Activated naive CD4-positive, alpha-beta T cell treated with Interleukin-2 at 50 U/mL for 16 hours (primary cell): ENCODE measurements at regions not wholly inside any gene's neighbourhood (a gene's known extent, or its start where the extent isn't known, plus 50 kb on each side); places are given as distances from the start of the nearest gene placed in this dataset.

ENCODE experiments used
- DNase-seq: peaks from one replicate; pipeline ENCODE4 v3.0.0-alpha.2; 2020

DNA sequence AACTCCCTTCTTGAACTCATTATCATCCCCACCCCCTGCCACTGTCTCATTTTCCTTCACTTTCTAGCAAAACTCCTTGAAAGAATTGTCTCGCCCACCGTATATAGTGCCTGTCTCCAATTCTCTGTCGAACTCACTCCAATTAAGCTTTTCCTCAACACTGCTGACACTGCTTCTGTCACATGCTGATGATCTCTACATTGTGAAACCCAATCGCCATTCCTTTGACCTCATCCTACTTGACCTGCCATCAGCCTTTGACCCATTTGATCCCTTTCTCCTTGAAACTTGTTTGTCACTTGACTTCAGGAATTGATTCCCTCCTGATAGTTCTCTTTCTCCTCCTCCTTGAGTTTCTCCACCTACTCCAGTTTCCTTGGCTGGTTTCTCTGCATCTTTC is 54.8 kb downstream of the CCDC71L start:
- DNase-seq = no peak

DNA sequence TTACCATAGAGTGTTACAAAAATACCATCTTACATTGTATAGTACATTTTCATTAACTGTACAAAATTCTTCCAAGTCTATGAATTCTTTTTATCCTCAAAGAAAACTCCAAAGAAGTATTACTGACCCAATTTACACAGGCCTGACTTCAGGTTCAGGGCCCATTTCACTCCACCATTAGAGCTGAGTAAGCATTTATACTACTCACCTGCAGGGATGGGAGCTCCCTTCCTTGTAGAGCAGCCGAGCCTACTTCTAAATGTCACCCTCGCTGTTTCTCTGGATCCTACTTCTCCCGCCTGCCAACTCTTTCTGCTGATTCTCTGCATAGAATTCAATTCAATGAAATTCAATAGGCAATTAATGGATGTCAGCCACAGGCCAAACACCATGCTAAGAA is 56.0 kb downstream of the CCDC71L start:
- no peak for DNase-seq

DNA sequence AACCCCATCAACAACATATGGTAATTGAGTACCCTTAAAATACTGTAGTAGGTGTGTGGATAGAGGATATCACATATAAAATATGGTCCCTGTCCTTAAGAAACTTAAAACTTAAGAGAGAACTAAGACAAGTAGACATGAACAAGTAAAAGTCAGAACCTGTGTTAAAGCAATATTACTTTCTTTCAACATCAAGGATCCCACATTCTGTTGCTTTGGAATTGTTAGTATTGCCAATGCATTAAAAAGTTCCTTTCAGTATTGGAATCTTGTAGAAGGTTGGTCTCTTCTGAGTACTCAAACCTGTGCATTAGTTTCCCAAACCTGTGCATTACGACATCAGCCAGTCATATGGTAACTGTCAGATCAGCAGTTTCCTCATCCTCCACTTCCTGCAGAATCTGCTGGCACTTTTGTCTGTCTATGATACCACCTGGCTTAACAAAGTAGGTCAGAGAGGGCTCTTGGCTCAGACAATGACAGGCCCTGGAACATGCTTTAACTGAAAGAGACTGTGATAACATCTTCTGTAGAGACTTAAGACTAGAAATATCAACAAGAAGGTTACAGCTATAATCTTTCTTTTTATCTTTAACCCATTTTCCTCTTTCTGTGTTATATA is 56.5 kb downstream of the CCDC71L start:
- peak; percentile 35 for DNase-seq

DNA sequence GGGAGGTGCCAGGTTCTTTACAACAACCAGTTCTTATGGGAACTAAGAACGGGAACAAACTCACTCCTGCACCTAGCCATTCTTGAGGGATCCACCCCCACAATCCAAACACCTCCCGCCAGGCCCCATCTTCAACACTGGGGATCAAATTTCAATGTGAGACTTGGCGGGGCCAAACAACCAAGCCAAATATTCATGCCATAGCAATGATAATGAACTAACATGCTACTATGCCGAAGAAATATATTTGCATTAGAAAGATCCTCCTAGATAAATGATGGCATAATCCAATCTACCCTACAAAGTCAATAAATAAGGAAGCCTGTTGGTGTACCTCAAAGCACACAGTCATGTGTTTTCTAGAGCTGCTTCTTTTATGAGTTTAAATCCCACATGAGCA is 57.6 kb downstream of the CCDC71L start:
- DNase-seq = no peak

DNA sequence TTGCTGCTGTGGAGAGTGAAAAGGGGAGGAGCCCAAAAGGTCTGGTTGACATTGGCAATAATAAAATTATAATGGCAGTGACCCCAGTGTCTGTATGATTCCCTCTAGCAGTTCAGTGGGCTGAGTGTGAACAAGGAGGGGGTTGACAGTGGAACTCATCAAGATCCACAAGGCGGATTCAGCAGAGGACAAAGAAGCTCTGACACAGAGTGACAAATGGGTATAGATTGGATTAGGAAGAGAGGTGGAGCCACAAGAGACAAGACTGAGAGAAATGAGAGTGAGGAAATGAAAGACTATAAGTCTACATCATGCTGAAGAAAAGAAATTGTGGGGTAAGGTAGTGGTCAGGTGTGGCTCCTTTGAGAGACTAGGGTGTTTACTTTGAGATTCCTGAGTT is 58.9 kb downstream of the CCDC71L start:
- DNase-seq = no peak

DNA sequence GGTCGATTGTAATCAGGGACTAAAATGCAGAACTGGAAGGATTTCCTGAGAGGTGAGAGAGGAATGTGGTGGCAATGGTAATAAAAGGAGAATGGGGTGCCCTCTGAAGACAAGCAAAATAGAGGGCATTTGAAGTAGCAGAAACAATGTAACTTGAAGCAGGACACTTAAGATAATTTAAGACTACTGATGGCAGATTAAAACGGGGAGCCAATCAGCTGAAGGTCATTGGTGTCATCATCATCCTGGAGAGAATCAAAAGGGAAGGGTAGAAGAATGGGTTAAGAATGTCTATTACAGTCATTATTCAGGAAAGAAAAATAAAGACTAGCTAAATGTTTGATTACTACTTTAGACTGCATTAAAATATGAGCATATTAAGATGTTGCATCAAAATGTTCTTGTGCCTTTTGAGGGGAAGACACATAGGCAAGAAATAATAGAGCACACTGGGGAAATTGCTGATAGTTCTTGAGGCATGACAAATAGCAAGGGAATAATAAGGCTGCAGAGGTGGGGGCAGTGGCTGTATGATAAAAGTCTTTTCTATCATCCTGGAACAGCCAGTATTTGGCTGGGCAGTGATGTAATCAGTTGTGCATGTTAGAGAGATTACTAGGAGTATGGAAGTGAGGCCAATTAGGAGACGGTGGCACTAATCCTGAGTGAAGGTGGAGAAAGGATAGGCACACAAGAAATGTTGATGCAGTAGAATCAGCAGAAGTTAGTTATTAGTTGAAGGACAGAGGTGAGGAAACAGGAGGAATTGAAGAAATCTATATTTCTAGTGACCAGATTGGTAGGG is 60.2 kb downstream of the CCDC71L start:
- no peak for DNase-seq

DNA sequence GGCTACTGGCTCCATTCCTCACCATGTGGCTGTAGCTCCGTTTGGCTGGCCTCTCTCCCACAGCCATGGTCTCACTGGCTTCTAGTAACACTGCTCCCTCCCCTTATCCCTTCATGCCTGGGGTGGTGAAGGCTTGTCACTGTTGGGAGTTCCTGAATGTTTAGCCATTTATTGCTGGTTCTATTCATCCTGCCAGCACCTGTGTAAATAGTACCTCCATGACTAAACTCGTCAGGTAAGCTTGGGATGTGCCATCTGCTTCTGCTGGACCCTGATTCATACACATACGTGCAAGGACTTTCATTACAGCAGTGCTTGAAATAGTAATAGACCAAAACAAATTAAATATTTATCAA is 61.6 kb downstream of the CCDC71L start:
- no peak for DNase-seq

DNA sequence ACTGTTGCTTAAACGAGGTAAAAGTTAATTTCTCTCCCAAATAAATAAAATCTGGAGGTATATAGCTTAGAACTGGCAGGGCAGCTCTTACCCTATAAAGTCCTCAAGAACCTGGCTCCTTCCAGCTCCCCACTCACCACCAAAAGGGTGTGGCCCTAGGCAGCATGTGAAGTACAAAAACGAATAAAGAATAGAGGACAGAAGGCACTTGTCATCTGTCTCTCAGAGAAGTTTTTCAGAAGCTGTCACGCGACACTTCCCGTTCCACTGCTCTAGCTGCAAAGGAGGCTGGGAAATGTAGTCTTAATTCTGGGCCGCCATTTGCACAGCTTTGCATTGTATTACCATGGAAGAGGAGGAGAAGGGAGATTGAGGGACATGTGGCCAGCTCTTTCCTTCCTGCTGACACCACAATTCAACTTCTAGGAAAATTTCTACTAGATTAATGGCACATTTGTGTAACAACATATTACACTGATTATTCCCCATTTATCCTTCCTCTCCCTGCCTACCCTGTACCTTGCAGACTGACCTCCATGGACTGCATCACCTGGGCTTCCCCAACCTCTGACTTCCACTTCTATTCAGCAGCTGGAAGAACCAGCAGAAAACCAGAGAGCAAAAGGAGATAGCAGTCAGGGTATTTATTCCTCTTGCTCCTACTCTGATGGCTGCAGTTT is 62.2 kb downstream of the CCDC71L start:
- peak; percentile 69 for DNase-seq

DNA sequence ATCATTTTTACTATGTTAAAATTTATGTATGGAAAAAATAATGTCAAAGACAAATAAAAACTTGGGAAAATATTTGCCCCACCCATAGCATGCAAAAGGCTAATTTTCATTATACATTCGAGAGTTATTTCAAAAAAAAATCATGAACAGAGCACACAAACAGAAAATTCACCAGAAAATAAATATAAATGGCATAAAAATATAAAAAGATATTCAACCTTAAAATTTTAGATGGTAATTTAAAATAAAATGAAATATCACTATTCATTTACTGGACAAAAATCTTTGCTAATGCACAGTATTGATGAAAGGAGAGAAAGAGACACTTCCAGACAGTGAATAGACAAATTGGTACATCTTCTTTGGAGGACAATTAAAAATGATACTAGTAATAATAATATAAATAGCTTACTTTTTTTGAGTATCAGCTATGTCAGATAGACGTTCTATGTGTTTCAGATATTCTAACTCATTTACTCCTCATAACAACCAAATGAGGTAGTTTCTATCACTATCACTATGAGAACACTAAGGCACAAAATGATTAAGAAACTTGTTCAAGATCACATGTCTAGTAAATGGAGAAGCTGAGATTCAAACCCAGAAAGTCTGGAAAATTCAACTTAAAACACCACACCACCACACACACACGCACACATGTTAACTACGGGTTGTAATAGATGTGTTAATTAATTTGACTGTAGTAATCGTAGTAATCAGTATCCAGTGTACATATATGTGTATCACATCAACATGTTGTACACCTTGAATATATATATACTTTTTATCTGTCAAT is 63.0 kb downstream of the CCDC71L start:
- DNase-seq = no peak

DNA sequence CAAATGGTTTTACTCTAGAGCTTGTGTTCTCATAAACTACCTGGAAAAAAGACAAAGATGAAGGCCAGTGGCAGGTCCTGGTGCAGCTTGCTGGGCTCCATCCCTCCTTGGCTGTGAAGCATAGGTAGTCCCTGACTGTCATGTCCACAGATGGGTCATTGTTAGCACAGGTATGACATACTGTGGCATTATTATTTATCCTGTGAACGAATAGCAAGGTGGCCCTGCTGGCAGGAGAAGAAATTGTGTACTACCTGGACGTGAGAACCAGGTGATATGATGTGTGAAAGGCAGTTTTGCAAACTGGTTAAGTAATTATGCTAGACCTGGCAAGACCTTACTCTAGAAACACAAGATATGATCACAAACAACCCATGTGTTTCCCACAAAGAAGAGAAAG is 63.9 kb downstream of the CCDC71L start:
- DNase-seq = no peak

DNA sequence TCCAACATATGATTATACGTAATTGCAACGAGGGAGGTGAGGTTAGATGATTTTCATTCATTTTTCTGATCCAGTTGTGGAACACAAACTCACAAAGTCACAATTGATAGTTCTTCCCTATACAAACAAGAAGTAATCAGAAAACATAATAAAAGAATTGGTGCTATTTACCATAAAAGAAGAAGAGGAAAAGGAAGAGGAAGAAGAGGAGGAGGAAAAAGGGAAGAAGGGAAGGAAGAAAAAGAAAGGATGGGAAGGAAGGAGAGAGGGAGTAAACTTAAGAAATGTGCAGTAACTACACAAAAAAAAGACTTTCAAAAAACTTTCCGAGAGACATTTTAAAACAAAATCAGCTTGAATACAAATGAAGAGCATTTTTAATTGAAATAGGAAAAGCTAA is 65.0 kb downstream of the CCDC71L start:
- DNase-seq = no peak

DNA sequence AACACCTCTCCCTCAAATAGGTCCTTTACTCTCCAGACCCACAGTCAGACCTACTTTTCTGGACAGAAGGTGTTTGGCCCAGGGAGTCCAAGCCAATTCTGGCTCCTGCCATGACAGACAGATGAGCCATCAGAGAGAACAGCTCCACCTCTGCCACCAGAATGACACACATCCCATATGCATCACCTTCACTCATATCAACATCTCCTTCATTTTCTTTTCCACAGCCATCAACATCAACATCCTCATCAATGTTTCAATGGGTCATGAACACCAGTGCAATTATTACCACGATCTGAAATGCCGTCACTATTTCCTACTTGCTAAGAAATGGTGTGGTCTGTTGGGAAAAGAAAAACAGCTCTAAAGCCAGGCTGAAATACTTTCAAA is 67.9 kb downstream of the CCDC71L start:
- no peak for DNase-seq

DNA sequence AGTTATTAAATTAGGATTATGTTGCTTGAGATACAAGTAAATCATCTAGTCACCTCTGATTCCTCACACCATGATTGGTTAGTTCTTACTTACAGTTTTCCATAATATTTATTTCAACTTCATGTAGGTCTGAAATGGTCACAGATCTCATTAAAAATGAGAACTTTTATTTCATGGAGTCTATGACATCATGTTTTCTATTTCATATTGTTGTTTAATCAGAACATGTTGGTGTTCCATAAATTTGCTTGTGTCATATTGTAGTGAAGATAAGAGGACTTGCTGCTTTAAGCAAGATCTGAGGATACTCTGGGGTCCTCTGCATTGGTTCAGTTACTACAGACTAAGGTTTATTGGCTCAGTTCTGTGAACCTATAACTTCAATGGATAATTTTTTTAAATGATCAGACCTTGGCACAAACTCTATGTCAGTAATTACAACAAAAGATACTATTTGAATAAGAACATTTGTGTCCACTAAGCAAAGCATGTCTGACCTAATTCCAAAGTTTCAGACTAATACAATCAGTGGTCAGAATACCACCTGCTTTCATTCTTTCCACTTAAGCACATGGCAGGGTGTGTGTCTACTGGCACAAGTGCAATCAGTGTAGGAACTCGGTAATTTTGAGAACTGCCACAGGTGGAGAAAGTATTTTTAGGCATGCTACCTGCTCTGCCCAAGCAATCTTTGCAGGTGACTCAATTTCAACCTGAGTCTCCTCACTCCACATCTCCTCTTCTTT is 68.5 kb downstream of the CCDC71L start:
- DNase-seq = no peak

DNA sequence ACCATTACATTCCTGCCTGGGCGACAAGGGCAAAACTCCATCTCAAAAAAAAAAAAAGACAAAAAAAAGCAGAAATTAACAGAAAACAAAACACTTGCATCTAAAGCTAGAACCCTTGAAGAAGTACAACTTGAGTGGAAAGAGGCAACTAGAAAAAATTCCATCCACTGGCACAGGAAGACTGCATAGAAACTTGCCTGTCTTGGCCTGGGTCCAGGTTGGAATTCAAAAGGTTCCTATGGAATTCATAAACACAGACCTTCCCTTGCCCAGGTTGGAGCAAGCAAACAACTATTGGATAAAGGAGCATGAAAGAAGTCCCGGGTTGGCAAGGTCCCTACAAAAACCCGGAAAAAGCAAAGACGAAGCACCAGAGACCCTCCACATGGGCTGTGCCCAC is 69.8 kb downstream of the CCDC71L start:
- DNase-seq = no peak

DNA sequence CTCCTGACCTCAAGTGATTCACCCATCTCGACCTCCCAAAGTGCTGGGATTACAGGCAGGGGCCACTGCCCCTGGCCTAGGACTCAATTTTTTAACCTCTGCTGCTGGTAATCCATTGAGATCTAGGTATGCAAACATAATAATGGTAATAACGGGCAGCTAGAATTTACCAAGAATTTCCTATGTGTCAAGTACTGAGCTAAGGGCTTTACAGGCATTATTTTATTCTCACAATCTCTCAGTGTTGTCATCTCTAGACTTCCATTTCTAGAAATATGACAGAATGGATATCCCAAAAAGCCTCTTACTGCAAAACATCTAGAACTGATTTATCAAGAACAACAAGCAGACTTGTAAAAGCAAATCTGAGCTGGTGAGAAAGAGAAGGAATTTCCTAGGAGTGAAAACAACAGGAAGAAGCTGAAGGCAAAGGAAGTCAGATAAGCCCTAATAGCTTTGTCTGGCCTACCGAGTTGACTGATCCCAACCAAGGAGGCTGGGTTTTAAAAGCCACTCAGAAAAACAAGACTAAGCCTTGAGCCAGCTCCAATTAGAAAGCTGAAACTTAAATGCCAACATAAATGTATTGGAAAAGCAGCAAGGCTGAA is 70.6 kb downstream of the CCDC71L start:
- DNase-seq = no peak

DNA sequence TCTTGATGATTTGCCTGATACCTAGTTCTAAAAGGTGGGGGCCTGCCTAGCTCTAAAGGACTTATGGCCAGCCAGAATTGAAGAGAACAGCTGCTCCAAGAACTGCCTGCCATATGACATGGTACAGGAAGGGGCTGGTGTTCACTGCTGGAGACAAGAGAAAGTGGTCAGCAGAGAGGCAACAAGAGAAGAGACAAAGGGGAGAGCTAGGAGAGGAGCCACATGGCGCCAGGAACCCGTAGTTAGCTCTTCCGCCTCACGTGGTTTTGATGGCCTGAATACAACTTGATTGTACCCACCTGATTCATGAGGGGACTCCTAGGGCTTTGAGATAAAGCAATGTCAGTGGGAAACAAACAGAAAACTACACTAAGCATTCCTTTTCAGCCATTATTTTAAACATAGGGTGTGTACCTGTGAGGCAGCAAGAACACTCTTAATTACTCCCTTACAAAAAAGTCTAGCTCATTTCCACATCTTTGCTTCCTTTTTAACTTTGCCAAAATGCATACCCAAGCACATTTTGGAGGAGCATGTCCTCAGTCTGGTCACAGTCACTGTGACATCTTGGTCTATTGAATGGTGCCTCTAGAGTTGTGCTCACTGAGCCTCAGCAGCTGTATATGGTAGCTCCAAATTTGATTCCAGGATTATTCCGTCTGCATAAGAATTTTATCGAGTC is 71.6 kb downstream of the CCDC71L start:
- no peak for DNase-seq

DNA sequence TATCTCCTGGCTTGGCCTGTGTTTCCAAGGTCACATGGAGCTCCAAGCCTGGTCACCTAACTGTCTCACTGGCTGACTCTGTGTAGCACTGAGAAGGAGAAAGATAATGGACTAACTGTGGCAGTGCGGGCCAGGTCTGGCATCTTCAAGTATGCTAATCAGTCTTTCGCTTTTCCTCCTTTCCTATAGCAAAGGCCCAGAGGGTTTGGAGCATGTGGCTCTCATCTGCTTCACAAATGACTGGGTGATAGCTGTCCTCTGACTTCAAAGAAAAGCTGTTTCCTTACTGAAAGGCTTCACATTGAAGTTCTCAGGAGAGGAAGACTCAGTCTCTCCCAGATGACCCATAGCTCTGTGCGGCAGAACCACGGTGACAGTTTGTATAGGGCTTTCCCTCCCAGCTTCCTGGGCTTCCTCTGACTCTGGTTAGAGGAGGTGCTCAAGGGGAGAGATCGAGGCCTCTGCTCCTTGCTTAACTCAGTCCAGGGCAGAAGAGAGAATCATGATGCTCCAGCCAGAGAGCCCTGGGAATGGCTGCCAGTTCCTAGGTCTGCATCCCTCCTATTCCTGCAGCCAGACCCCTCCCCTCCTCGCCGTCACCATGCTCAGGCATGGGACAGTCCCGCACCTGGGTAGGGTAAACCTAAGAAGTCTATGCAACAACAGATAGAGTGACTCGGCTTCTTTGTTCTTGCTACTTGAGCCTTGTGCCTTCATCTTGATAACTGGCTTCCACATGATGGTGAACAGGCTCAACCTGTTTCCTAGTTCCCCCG is 72.3 kb downstream of the CCDC71L start:
- no peak for DNase-seq

DNA sequence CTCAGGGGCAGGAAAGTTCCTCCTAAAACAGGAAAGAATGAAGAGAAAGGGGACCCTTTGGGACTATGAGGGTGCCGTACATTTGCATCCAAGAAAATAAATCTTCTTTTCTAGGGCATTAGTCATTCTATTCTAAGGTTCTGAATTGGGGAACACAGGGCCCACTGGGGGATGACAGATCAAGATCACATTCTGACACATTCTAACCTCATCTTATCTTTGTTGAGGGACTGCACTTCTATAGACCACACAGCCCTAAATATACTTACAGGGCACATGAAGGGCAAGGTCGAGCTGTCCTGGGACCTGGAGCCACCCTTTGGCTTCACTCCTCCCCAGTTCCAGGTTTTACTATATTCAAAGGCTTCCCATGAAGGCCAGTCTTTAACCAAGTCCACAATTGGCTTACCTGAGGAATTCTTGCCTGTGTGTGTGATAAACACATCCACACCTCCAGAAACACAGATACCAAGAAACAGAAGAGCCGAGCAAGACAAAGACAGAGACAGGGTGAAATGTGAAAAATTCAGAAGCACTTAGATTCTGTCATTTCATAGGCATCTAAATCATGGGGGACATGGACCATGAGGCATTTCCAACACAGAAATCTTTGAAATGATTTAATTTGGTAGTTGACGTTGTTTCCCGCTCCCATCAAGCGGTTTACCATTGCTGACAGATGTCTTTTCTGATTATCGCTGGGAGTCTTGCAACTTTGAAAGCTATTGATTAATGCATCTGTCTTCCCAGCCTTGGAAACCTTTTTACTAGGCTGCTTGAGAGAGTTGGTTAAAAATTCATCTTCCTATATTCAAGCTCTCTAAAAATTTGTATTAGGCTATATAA is 75.8 kb downstream of the CCDC71L start:
- no peak for DNase-seq

DNA sequence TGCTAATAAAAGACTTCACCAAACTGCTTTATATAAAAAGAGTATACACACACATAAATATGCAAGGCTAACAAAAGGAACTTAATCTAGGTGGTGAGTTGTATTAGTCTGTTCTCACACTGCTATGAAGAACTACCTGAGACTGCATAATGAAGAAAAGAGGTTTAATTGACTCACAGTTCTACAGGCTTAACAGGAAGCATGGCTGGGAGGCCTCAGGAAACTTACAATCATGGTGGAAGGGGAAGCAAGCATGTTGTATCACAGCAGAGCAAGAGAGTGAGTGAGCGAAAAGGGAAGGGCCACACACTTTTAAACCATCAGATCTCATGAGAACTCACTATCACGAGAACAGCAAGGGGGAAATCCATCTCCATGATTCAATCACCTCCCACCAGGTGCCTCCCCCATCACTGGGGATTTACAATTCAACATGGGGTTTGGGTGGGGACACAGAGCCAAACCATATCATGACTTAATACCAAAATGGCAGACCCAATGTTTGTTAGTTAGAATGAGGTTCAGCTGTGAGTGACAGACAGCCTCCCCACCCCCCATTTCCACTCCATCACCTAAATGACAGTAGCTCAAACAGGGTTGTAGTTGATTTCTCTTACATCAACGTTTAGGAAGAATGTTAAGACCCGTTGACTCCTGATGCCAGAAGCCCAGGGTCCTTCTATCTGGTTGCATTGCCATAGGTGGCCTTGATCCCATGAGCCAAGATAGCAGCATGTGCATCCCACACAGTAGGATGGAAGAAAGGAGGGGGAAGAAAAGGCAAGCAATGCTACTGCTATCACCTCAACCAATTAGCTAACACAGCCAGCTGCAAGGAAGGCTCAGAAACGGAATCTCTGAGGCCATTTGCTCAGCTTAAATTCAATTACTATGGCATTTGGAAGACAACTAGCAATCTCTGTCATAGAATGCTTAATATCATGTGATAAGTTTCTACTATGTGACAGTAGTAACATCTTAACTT is 77.0 kb downstream of the CCDC71L start:
- DNase-seq = no peak
